ENCODE measurements at regions not wholly inside any gene's neighbourhood (a gene's known extent, or its start where the extent isn't known, plus 50 kb on each side); places are given as distances from the start of the nearest gene placed in this dataset.

- ATAC-seq, result no peak
- Histone ChIP-seq H3K36me3 (no peaks in the 10 kb centered on the region), H3K27ac (no peak overlapping the region), H3K4me1 (no peaks in the 10 kb centered on the region), H3K4me3 (no peak overlapping the region), H3K9me3 (no peaks in the 10 kb centered on the region), H3K27me3 (no peaks in the 10 kb centered on the region)
- in situ Hi-C loops (cut with MboI; ENCODE audit: low sequenced_read_pairs in 4 of 4) (no loop called here), intact Hi-C loops (cut with DNase I; ENCODE audit: low total_unique reads) (no loop called here)
- no peak for DNase-seq
- no peak for TF ChIP-seq POLR2A (IDR thresholded peaks at IDR 0.05)
- no peak for TF ChIP-seq CTCF (IDR thresholded peaks at IDR 0.05 in 4 of 5, conservative IDR thresholded peaks at IDR 0.05 in 1 of 5)
Measured at GRCh38 chr14:95021588-95021987, 135.7 kb downstream of the DICER1 start.

GRCh38 chr14:95018821-95019220 is 138.5 kb downstream of the DICER1 start:
- ATAC-seq (no peak), DNase-seq (no peak)
- in situ Hi-C loops (cut with MboI; ENCODE audit: low sequenced_read_pairs in 4 of 4) (no loop called here), intact Hi-C loops (cut with DNase I; ENCODE audit: low total_unique reads) (no loop called here)
- Histone ChIP-seq H3K4me3 (no peak overlapping the region), H3K9me3 (no peaks in the 10 kb centered on the region), H3K36me3 (no peaks in the 10 kb centered on the region), H3K27ac (no peak overlapping the region), H3K4me1 (no peaks in the 10 kb centered on the region), H3K27me3 (no peaks in the 10 kb centered on the region)
- TF ChIP-seq POLR2A (IDR thresholded peaks at IDR 0.05) (no peak), CTCF (IDR thresholded peaks at IDR 0.05 in 4 of 5, conservative IDR thresholded peaks at IDR 0.05 in 1 of 5) (no peak)

- Histone ChIP-seq H3K27ac (no peak overlapping the region), H3K4me1 (peaks cover 0 to 2% of the 10 kb centered on the region in 2 donors), H3K27me3 (no peaks in the 10 kb centered on the region), H3K9me3 (no peaks in the 10 kb centered on the region), H3K4me3 (no peak overlapping the region), H3K36me3 (no peaks in the 10 kb centered on the region)
- TF ChIP-seq CTCF (IDR thresholded peaks at IDR 0.05 in 4 of 5, conservative IDR thresholded peaks at IDR 0.05 in 1 of 5) (no peak), POLR2A (IDR thresholded peaks at IDR 0.05) (no peak)
- in situ Hi-C loops (cut with MboI; ENCODE audit: low sequenced_read_pairs in 4 of 4), result no loop called here
- no peak for ATAC-seq
- no peak for DNase-seq
- intact Hi-C loops (cut with DNase I; ENCODE audit: low total_unique reads), result no loop called here
Measured at GRCh38 chr14:95015046-95015445, 142.3 kb downstream of the DICER1 start.

GRCh38 chr14:95014036-95014435 is 143.3 kb downstream of the DICER1 start:
- no peak overlapping the region for H3K4me3 ChIP-seq
- TF ChIP-seq POLR2A (IDR thresholded peaks at IDR 0.05), result no peak
- no peak for TF ChIP-seq CTCF (IDR thresholded peaks at IDR 0.05 in 4 of 5, conservative IDR thresholded peaks at IDR 0.05 in 1 of 5)
- ATAC-seq, result no peak
- in situ Hi-C loops (cut with MboI; ENCODE audit: low sequenced_read_pairs in 4 of 4), result no loop called here
- no peaks in the 10 kb centered on the region for H3K27me3 ChIP-seq
- H3K27ac ChIP-seq, result no peak overlapping the region
- H3K9me3 ChIP-seq, result no peaks in the 10 kb centered on the region
- H3K36me3 ChIP-seq, result no peaks in the 10 kb centered on the region
- H3K4me1 ChIP-seq, result peaks cover 0 to 4% of the 10 kb centered on the region in 2 donors
- intact Hi-C loops (cut with DNase I; ENCODE audit: low total_unique reads), result no loop called here
- no peak for DNase-seq

- TF ChIP-seq POLR2A (IDR thresholded peaks at IDR 0.05) (no peak), CTCF (IDR thresholded peaks at IDR 0.05 in 4 of 5, conservative IDR thresholded peaks at IDR 0.05 in 1 of 5) (no peak)
- no peak for ATAC-seq
Measured at GRCh38 chr14:95011445-95012006, 145.8 kb downstream of the DICER1 start.

More at GRCh38 chr14:95011445-95012006, 145.8 kb downstream of the DICER1 start:
- in situ Hi-C loops (cut with MboI; ENCODE audit: low sequenced_read_pairs in 4 of 4) (no loop called here), intact Hi-C loops (cut with DNase I; ENCODE audit: low total_unique reads) (no loop called here)
- H3K36me3 ChIP-seq, result no peaks in the 10 kb centered on the region
- no peak for DNase-seq
- H3K9me3 ChIP-seq, result no peaks in the 10 kb centered on the region
- peaks cover 0 to 4% of the 10 kb centered on the region in 2 donors for H3K4me1 ChIP-seq
- H3K4me3 ChIP-seq, result no peak overlapping the region
- H3K27me3 ChIP-seq, result no peaks in the 10 kb centered on the region
- no peak overlapping the region for H3K27ac ChIP-seq

Data from gastrocnemius medialis (tissue), 4 donors.